GM12891 (cell line): ENCODE measurements at regions not wholly inside any gene's neighbourhood (a gene's known extent, or its start where the extent isn't known, plus 50 kb on each side); places are given as distances from the start of the nearest gene placed in this dataset.

Experiments used
- PAX5 ChIP-seq: IDR thresholded peaks from 2 replicates; pipeline ENCODE4 v1.6.1; 2011; ENCODE audit warnings: low read length, moderate library complexity, mild to moderate bottlenecking; ENCODE audit not compliant: insufficient read depth, severe bottlenecking
- POLR2A ChIP-seq: IDR thresholded peaks from 2 replicates; pipeline ENCODE4 v1.6.1; 2011; ENCODE audit warnings: low read depth, low read length, control low read depth
- POLR2AphosphoS5 ChIP-seq: IDR thresholded peaks from 2 replicates; pipeline ENCODE4 v1.6.1; 2011; ENCODE audit warnings: low read depth, low read length, control low read depth
- POU2F2 ChIP-seq: IDR thresholded peaks from 2 replicates; pipeline ENCODE4 v1.6.1; 2011; ENCODE audit warnings: low read depth, mild to moderate bottlenecking, control low read depth, low read length, moderate library complexity
- SPI1 ChIP-seq: IDR thresholded peaks from 2 replicates; pipeline ENCODE4 v1.6.1; 2011; ENCODE audit warnings: low read depth, low read length, control low read depth
- TAF1 ChIP-seq: IDR thresholded peaks from 2 replicates; pipeline ENCODE4 v1.6.1; 2011; ENCODE audit warnings: low read depth, low read length, control low read depth

GRCh38 chr2:142621287-142621686, 256.2 kb upstream of the KYNU start:
- TF ChIP-seq POLR2A (no peak), POLR2AphosphoS5 (no peak), TAF1 (no peak), SPI1 (no peak), PAX5 (no peak), POU2F2 (no peak)
